ENCODE measurements at regions not wholly inside any gene's neighbourhood (a gene's known extent, or its start where the extent isn't known, plus 50 kb on each side); places are given as distances from the start of the nearest gene placed in this dataset.

DNA sequence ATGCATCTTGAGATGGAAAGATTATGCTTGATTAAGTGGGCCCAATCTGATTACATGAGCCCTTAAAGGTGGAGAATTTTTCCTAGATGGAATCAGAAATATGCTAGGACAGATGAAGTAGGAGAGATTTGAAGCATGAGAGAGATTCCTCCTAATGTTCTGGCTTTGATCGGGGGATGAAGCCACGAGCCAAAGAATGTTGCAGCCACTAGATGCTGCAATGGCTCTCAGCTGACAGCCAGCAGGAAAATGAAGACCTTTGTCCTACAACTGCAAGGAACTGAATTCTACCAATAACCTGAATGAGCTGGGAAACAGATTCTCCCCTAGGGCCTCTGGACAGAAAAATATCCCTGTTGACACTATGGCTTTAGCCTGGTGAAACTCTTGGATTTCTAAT is 82.6 kb upstream of the ATP2B1 start:
- DNase-seq (ENCODE audit: extremely low read depth, low read depth): no peak
- H3K4me3 ChIP-seq (replicated peaks; ENCODE audit: low read depth, low read length): no peak overlapping the region
- TF ChIP-seq CTCF (IDR thresholded peaks at IDR 0.05; ENCODE audit: low read depth, low read length, missing control alignments): no peak

DNA sequence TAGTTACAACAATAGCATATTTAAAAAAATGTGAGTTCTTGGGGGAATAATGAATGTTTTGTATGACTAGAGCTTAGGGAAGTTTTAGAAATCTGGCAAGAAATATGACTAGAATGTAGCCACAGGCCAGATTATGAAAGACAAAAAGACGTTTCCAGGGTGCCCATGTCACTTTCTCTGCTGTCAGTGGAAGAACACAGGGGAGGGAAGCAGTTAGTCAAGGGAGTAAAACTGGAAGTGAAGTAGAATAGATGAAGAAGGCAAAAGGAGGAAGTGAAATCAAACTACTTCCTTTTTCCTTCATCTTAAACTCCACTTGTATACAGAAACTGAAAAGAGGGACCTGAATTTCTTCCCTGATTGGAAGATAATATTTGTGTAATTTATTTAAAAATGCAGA is 81.2 kb upstream of the ATP2B1 start:
- DNase-seq (ENCODE audit: extremely low read depth, low read depth): no peak
- H3K4me3 ChIP-seq (replicated peaks; ENCODE audit: low read depth, low read length): no peak overlapping the region
- TF ChIP-seq CTCF (IDR thresholded peaks at IDR 0.05; ENCODE audit: low read depth, low read length, missing control alignments): no peak

DNA sequence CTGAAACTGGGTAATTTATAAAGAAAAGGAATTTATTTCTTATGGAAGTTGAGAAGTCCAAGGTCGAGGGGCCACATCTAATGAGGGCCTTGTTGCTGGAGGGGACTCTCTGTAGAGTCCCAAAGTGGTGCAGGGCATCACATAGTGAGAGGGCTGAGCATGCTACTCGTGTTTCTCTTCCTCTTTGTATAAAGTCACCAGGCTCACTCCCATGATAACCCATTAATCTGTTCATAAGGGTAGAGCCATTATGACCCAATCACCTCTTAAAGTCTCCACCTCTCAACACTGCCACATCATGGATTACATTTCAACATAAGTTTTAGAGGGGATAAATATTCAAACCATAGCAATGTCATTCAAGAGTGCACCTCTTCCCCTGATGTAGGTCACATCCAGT is 79.1 kb upstream of the ATP2B1 start:
- no peak for DNase-seq (ENCODE audit: extremely low read depth, low read depth)
- TF ChIP-seq CTCF (IDR thresholded peaks at IDR 0.05; ENCODE audit: low read depth, low read length, missing control alignments): no peak
- no peak overlapping the region for H3K4me3 ChIP-seq (replicated peaks; ENCODE audit: low read depth, low read length)

- no peak for DNase-seq (ENCODE audit: extremely low read depth, low read depth)
- H3K4me3 ChIP-seq (replicated peaks; ENCODE audit: low read depth, low read length): no peak overlapping the region
Observed at GRCh38 chr12:89786177-89786810, 77.7 kb upstream of the ATP2B1 start.

DNA sequence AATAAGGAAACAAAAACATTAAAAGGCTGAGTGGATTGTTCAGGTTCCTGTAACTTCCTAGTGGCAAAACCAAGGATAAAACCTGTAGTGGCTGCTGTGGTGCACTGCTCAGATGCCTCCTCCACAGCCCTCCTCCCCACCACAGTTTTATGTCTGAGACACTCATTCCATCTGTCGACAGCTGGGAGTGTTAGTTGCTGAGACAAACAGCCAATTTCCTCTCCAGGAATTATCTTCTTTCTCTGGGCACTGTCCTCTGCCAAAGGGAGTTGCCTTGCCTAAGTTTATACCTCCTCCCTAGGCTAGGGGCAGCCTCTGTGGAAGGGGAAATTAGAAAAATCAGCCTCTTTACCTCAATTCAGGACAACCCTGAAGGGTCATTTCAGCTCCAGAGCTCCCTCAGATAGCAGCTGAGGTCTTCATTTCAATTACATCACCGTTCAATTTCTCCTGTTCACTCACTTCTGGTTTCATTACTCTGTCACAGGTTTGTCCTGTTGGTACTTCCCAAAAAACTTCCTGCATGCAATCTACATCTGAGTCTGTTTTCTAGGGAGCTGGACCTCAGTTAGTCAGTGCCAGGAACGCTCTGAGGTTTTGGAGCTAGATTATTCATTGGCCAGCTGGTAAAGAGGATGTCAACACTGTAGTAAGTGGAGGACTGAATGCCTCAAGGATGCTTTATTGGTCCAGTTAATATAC is 74.9 kb upstream of the ATP2B1 start:
- H3K4me3 ChIP-seq (replicated peaks; ENCODE audit: low read depth, low read length): no peak overlapping the region
- DNase-seq (ENCODE audit: extremely low read depth, low read depth): no peak
- no peak for TF ChIP-seq CTCF (IDR thresholded peaks at IDR 0.05; ENCODE audit: low read depth, low read length, missing control alignments)

More at GRCh38 chr12:89786177-89786810, 77.7 kb upstream of the ATP2B1 start:
- no peak for TF ChIP-seq CTCF (IDR thresholded peaks at IDR 0.05; ENCODE audit: low read depth, low read length, missing control alignments)

- TF ChIP-seq CTCF (IDR thresholded peaks at IDR 0.05; ENCODE audit: low read depth, low read length, missing control alignments): no peak
- DNase-seq (ENCODE audit: extremely low read depth, low read depth): no peak
- H3K4me3 ChIP-seq (replicated peaks; ENCODE audit: low read depth, low read length): no peak overlapping the region
Observed at GRCh38 chr12:89782807-89783206, 74.2 kb upstream of the ATP2B1 start.
